Mucosa of descending colon (tissue), 3 donors: ENCODE measurements at regions not wholly inside any gene's neighbourhood (a gene's known extent, or its start where the extent isn't known, plus 50 kb on each side); places are given as distances from the start of the nearest gene placed in this dataset.

Experiments used
- ATAC-seq: fragments of 200-7000 bp; cut with Tn5 transposase; one replicate; pipeline ENCODE4 v1.9.1; 2020; ENCODE audit warnings: mild to moderate bottlenecking, moderate library complexity
- DNase-seq, 3 donors: peaks; one replicate each; pipeline ENCODE4 v3.0.0-alpha.2; 2020
- H3K36me3 ChIP-seq: fragments of 200-600 bp; one replicate; pipeline ENCODE4 v1.8.0; 2021; ENCODE audit warnings: low read depth, mild to moderate bottlenecking
- H3K4me1 ChIP-seq: fragments of 200-600 bp; one replicate; pipeline ENCODE4 v1.8.0; 2021; ENCODE audit warnings: low read depth, mild to moderate bottlenecking
- H3K4me3 ChIP-seq: fragments of 200-600 bp; one replicate; pipeline ENCODE4 v1.8.0; 2021; ENCODE audit warnings: mild to moderate bottlenecking
- H3K9me3 ChIP-seq: fragments of 200-600 bp; one replicate; pipeline ENCODE4 v1.8.0; 2021; ENCODE audit warnings: mild to moderate bottlenecking
- intact Hi-C, 2 donors: fragments of 100-400 bp; cut with DNase I in 1 of 2; cut with micrococcal nuclease in 1 of 2; formaldehyde crosslinking; loops; one replicate each; pipeline versions ENCODE4 v1.11.0 to v1.11.1; 2022; cut with DNase I, micrococcal nuclease
- TF ChIP-seq, protein P1 (sequence below): fragments of 200-600 bp; IDR thresholded peaks from one replicate; pipeline ENCODE4 v1.8.0; 2022; ENCODE audit warnings: antibody characterized with exemption, mild to moderate bottlenecking
- donor health status: DM: no; HTN: no; CAD: no; lungs with moderate emphysema.
- donor health status: DM: no; HTN: no; CAD: no.
- donor health status: DM: no; HTN: yes; CAD: no.

DNA sequence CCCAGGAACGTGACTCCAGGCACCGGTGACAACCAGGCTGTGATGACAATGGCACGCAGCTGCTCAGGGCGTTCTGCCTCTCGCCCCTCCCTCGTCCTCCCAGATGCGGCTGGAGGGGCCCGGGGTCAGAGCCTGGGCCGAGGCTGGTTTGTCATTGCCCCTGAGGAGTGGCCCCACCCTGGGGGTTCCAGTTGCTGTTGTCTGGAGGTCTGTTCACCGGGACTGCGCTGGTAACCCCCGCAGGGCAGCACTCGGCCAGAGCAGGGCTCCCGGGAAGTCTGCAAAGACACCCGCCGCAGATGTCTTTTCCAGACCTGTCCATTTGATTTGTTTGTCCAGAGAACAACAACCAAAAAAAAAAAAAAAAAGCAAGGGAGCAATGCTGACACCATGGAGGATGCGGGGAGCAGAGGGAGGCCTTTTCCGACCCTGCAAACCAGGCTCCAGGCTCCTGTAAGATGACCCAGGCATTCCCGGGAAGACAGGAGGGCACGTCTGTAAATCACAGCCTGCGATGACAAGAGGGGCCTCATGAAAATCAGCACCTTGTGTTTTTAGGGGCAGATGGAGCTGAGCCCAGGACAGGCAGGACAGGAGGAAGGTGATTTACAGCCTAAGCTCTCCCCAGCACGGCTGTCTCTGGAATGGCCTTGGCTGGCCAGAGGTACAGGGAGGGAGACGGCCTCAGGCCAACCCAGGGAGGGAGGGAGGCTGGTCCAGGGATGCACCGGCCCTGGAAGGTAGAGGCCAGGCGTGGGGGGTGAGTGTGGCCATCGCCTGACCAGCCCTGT is 189.3 kb downstream of the ERMARD start:
- DNase-seq: no peak
- intact Hi-C loops: no loop called here
- Histone ChIP-seq H3K36me3 (no peaks in the 10 kb centered on the region), H3K4me3 (no peak overlapping the region), H3K4me1 (no peaks in the 10 kb centered on the region), H3K9me3 (peaks cover 3% of the 10 kb centered on the region)
- TF ChIP-seq, protein P1, sequence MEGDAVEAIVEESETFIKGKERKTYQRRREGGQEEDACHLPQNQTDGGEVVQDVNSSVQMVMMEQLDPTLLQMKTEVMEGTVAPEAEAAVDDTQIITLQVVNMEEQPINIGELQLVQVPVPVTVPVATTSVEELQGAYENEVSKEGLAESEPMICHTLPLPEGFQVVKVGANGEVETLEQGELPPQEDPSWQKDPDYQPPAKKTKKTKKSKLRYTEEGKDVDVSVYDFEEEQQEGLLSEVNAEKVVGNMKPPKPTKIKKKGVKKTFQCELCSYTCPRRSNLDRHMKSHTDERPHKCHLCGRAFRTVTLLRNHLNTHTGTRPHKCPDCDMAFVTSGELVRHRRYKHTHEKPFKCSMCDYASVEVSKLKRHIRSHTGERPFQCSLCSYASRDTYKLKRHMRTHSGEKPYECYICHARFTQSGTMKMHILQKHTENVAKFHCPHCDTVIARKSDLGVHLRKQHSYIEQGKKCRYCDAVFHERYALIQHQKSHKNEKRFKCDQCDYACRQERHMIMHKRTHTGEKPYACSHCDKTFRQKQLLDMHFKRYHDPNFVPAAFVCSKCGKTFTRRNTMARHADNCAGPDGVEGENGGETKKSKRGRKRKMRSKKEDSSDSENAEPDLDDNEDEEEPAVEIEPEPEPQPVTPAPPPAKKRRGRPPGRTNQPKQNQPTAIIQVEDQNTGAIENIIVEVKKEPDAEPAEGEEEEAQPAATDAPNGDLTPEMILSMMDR: no peak
- no peak for ATAC-seq

DNA sequence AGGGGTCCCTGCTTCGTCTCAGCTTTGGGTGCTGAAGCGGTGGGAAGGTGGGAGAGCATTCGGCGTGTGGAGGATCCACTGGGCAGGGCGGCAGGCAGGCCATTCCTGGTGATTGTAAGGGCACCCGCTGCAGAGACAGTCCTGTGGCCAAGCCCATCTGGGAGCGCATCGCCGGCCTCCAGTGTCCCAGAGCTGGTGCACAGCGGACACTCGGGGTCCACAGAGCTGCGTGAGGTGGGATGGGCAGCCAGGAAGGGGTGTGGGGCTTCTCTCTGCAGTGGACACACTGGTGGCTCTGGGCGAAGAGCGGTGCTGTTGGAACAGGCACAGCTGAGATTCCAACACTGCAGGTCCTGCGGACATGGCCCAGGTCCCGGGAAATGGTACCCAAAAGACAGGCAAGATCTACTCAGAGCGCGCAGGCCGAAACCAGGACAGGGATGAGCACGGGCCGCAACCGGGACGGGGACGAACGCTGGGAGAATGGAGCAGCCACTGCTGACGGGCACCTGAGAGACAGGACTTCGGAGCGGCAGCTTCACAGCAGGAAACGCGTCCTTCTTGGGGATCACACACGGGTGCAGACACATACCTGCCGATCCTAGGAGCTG is 188.2 kb downstream of the ERMARD start:
- TF ChIP-seq, protein P1: no peak
- ATAC-seq: no peak
- no peaks in the 10 kb centered on the region for H3K4me1 ChIP-seq
- no peak overlapping the region for H3K4me3 ChIP-seq
- no peaks in the 10 kb centered on the region for H3K36me3 ChIP-seq
- peaks cover 3% of the 10 kb centered on the region for H3K9me3 ChIP-seq
- no peak for DNase-seq
- intact Hi-C loops: no loop called here

DNA sequence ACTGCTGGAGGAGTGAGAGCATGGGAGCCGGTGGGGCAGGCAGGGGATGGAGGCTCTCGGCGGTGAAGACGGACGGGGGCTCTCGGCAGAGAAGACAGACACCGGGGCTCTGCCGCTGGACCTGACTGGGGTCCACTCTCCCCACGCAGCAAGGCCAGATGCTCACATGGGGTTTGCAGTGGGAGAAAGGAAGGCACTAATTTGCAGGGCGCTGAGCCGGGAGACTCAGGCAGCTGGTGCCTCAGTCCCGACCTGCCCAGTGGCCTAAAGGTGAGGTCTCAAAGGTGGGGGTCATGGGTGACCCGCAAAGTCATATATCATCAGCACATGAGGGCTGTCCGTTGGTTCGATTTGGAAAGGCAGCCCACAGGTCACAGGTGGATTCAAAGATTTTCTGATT is 187.3 kb downstream of the ERMARD start:
- intact Hi-C loops: no loop called here
- ATAC-seq (no peak), DNase-seq (no peak)
- H3K36me3 ChIP-seq: no peaks in the 10 kb centered on the region
- H3K4me3 ChIP-seq: no peak overlapping the region
- TF ChIP-seq, protein P1: no peak
- peaks cover under 1% of the 10 kb centered on the region for H3K9me3 ChIP-seq
- H3K4me1 ChIP-seq: no peaks in the 10 kb centered on the region

DNA sequence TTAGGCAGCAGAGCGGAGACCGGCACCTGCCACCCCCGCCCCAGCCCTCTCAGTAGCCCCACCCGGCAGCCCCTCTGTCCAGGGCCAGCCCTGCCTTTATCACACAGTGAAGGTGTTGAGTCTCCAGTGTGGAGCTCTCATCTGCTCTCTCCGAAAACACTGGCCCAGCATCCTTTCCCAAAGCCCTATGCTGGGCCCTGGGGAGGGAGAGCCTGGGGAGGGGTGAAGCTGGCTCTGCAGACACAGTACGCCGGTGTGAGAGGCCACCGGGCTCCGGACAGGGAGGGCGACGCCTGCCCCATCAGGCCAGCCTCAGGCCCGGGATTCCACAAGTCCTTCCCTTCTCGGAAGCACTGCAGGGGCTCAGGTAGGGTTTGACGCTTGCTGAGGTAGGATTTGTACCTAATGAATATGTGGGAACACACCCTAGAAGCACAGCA is 186.9 kb downstream of the ERMARD start:
- ATAC-seq: no peak
- intact Hi-C loops: no loop called here

DNA sequence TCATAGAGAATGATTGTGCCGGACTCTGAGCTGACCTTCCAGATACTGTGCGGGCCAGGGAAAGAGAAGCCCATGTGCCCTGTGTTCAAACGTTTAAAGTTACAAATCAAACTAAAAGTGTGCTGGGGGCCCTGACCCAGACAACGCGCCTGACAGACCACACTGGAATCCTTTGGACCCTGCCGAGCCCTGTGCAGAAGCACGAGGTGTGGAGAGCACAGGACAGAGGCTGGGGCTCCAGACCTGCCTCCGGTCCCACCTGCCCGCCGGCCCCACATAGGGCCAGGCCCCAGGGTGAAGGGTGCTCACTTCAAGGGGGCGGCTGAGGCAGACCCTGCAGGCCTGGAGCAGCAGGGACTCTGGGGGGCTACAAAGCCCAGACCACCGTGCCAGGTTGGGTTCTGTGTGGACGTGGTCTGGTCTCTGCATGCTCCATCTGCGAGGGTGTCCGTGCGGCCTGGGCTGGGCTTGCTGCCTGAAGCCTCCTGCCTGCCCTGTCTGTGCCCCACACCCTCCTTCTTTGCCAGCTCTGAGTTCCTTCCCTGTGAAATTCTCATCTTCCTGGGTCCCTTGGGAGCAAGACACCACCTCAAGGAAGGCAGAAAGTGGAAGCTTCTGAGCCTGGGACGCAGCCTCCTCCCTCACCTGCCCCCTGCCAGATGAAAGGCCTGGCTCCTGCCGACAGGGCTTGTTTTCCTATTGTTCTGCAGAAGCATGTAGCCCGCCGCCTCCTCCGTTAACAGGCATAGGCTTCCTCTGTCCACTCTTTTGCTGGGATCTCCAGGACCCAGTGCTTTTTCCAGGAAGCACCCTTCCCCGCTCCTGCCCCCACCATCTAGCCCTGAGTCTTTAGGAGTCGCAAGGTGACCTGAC is 186.2 kb downstream of the ERMARD start:
- ATAC-seq (no peak), DNase-seq (no peak)
- Histone ChIP-seq H3K4me1 (no peaks in the 10 kb centered on the region), H3K9me3 (no peaks in the 10 kb centered on the region), H3K4me3 (no peak overlapping the region), H3K36me3 (no peaks in the 10 kb centered on the region)
- intact Hi-C loops: no loop called here
- TF ChIP-seq, protein P1: no peak

More for the DNA sequence above, 186.9 kb downstream of the ERMARD start:
- Histone ChIP-seq H3K9me3 (no peaks in the 10 kb centered on the region), H3K4me3 (no peak overlapping the region), H3K4me1 (no peaks in the 10 kb centered on the region), H3K36me3 (no peaks in the 10 kb centered on the region)
- TF ChIP-seq, protein P1: no peak
- no peak for DNase-seq
